ENCODE measurements at regions not wholly inside any gene's neighbourhood (a gene's known extent, or its start where the extent isn't known, plus 50 kb on each side); places are given as distances from the start of the nearest gene placed in this dataset.

- Histone ChIP-seq H3K4me1 (ENCODE audit: insufficient read depth) (no peaks in the 10 kb centered on the region), H3K27ac (ENCODE audit: low read depth) (no peak overlapping the region), H3K4me3 (ENCODE audit: low read depth, low read length) (no peak overlapping the region), H3K36me3 (ENCODE audit: insufficient read depth) (no peaks in the 10 kb centered on the region)
- 84% methylated on average over 2 of the region's 2 CpGs for WGBS
- DNase-seq (ENCODE audit: extremely low spot score) = no peak
Observed at GRCh38 chr5:166523206-166523605, 1768.2 kb upstream of the WWC1 start.

GRCh38 chr5:166529200-166529599, 1762.2 kb upstream of the WWC1 start:
- H3K36me3 ChIP-seq (ENCODE audit: insufficient read depth) = no peaks in the 10 kb centered on the region
- WGBS = 37% methylated on average over 2 of the region's 2 CpGs
- no peak overlapping the region for H3K27ac ChIP-seq (ENCODE audit: low read depth)
- no peak for DNase-seq (ENCODE audit: extremely low spot score)
- no peak overlapping the region for H3K4me3 ChIP-seq (ENCODE audit: low read depth, low read length)
- no peaks in the 10 kb centered on the region for H3K4me1 ChIP-seq (ENCODE audit: insufficient read depth)

DNA sequence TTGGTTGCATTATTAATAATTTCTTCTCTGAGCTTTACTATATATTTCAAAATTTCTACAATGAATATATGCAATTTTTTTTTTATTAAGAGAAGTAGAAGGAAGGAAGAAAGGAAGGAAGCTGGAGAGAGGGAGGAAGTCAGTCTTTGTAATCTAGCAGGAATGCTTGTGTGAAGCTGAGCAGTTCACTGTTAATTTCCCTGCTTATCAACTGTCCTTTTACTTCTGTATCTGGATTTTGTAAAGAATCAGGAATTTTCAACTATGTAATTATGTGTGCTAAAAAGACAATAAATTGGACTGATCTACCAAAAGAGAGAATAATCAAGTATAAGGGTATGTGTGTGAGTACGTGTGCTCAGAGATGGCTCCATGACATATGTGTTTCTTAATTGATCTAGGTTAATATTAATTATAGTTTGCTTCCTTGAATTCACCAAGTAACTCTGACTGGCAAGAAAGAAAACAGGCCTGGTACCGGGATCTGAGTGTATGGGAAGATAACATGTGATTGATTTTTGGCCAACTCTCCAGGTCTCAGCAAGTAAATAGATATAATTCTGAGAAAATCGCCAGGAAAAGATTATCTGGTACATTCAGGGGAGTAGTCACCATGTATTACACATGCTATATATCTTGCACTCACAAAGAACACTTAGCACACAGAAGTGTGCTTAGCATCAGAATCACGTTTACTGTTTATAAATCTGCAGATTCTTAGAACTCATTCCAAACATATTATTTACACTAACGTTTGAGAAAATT, 1758.8 kb upstream of the WWC1 start:
- no peaks in the 10 kb centered on the region for H3K36me3 ChIP-seq (ENCODE audit: insufficient read depth)
- H3K27ac ChIP-seq (ENCODE audit: low read depth) = no peak overlapping the region
- no peak overlapping the region for H3K4me3 ChIP-seq (ENCODE audit: low read depth, low read length)
- H3K4me1 ChIP-seq (ENCODE audit: insufficient read depth) = no peaks in the 10 kb centered on the region
- WGBS = 43% methylated on average over 5 of the region's 5 CpGs
- no peak for DNase-seq (ENCODE audit: extremely low spot score)

GRCh38 chr5:166535641-166536040, 1755.8 kb upstream of the WWC1 start:
- WGBS = 53% methylated on average over 3 of the region's 3 CpGs
- Histone ChIP-seq H3K36me3 (ENCODE audit: insufficient read depth) (no peaks in the 10 kb centered on the region), H3K27ac (ENCODE audit: low read depth) (no peak overlapping the region), H3K4me3 (ENCODE audit: low read depth, low read length) (no peak overlapping the region), H3K4me1 (ENCODE audit: insufficient read depth) (no peaks in the 10 kb centered on the region)
- no peak for DNase-seq (ENCODE audit: extremely low spot score)

- H3K27ac ChIP-seq (ENCODE audit: low read depth) = no peak overlapping the region
- no peak for DNase-seq (ENCODE audit: extremely low spot score)
- H3K36me3 ChIP-seq (ENCODE audit: insufficient read depth) = no peaks in the 10 kb centered on the region
- WGBS = 50% methylated on average over 2 of the region's 2 CpGs
- no peaks in the 10 kb centered on the region for H3K4me1 ChIP-seq (ENCODE audit: insufficient read depth)
- no peak overlapping the region for H3K4me3 ChIP-seq (ENCODE audit: low read depth, low read length)
Observed at GRCh38 chr5:166540156-166540555, 1751.3 kb upstream of the WWC1 start.

- 39% methylated on average over 2 of the region's 2 CpGs for WGBS
- DNase-seq (ENCODE audit: extremely low spot score) = no peak
- Histone ChIP-seq H3K4me3 (ENCODE audit: low read depth, low read length) (no peak overlapping the region), H3K36me3 (ENCODE audit: insufficient read depth) (no peaks in the 10 kb centered on the region), H3K4me1 (ENCODE audit: insufficient read depth) (no peaks in the 10 kb centered on the region), H3K27ac (ENCODE audit: low read depth) (no peak overlapping the region)
Observed at GRCh38 chr5:166551384-166551783, 1740.1 kb upstream of the WWC1 start.

GRCh38 chr5:166553778-166554177, 1737.7 kb upstream of the WWC1 start:
- Histone ChIP-seq H3K4me3 (ENCODE audit: low read depth, low read length) (no peak overlapping the region), H3K36me3 (ENCODE audit: insufficient read depth) (no peaks in the 10 kb centered on the region), H3K27ac (ENCODE audit: low read depth) (no peak overlapping the region), H3K4me1 (ENCODE audit: insufficient read depth) (no peaks in the 10 kb centered on the region)
- 84% methylated on average over 7 of the region's 7 CpGs for WGBS
- no peak for DNase-seq (ENCODE audit: extremely low spot score)

DNA sequence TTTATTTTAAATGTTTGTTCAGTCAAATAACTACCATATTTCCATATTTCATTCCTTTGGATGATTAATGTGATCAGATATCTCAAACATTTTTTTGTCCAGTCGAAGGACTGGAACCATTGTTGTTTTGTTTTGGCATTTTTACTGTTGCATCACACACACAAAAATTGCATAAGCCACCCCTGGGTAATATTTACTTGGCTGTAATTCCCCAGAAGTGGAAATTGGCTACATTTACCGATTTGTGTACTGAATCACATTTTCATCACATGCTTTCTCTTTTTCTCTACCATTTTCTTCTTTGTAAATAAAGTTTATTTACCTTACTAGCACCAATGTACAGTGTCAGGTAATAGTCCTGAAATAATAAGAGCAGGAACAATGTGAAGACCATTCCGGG, 1729.7 kb upstream of the WWC1 start:
- Histone ChIP-seq H3K4me1 (ENCODE audit: insufficient read depth) (no peaks in the 10 kb centered on the region), H3K36me3 (ENCODE audit: insufficient read depth) (no peaks in the 10 kb centered on the region), H3K4me3 (ENCODE audit: low read depth, low read length) (no peak overlapping the region), H3K27ac (ENCODE audit: low read depth) (no peak overlapping the region)
- DNase-seq (ENCODE audit: extremely low spot score) = no peak
- WGBS = 77% methylated on average over 3 of the region's 3 CpGs

DNA sequence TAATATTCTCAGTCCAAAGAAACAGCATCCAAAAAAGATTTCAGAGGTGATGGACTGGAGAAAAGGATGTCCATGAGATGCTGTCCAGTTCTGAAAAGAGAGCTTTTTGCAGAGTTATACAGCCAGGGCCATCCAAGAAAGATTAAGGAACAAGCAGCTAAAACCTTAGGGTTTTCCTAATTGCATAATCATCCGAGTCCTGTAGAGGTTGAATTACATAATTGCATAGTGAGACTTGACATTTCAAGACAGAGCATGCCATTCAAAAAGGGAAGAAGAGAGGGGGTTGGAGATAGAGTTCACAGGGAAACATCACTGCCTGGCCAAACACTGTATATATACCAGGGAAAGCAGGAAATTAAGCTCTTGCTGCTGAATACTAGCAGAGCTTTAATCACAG, 1729.2 kb upstream of the WWC1 start:
- Histone ChIP-seq H3K36me3 (ENCODE audit: insufficient read depth) (no peaks in the 10 kb centered on the region), H3K27ac (ENCODE audit: low read depth) (no peak overlapping the region), H3K4me3 (ENCODE audit: low read depth, low read length) (no peak overlapping the region), H3K4me1 (ENCODE audit: insufficient read depth) (no peaks in the 10 kb centered on the region)
- no peak for DNase-seq (ENCODE audit: extremely low spot score)
- WGBS = 13% methylated on average over 1 of the region's 1 CpG

DNA sequence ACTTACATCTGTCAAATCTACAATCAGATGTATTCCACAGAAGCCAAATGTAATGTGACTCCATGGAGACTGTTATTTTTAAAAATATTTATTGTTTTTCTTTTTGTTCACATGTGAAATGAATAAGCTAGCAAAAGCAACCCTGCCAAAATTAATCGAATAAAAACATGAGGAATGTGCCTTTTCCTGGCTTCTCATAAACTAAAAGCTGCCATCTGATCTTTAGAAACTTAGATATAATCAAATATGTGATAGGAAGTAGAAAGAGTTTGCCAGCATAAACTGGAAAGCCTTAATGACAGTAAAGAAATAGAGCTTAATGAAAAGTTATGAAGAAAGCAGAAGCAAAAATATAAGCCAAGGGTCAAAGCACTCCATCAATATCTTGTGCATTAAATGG, 1724.7 kb upstream of the WWC1 start:
- no peak overlapping the region for H3K27ac ChIP-seq (ENCODE audit: low read depth)
- H3K36me3 ChIP-seq (ENCODE audit: insufficient read depth) = no peaks in the 10 kb centered on the region
- no peaks in the 10 kb centered on the region for H3K4me1 ChIP-seq (ENCODE audit: insufficient read depth)
- no peak overlapping the region for H3K4me3 ChIP-seq (ENCODE audit: low read depth, low read length)
- 44% methylated on average over 1 of the region's 1 CpG for WGBS
- DNase-seq (ENCODE audit: extremely low spot score) = no peak

- Histone ChIP-seq H3K27ac (ENCODE audit: low read depth) (no peak overlapping the region), H3K4me3 (ENCODE audit: low read depth, low read length) (no peak overlapping the region), H3K4me1 (ENCODE audit: insufficient read depth) (no peaks in the 10 kb centered on the region), H3K36me3 (ENCODE audit: insufficient read depth) (no peaks in the 10 kb centered on the region)
- WGBS = 78% methylated on average over 6 of the region's 6 CpGs
- no peak for DNase-seq (ENCODE audit: extremely low spot score)
Observed at GRCh38 chr5:166570865-166571264, 1720.6 kb upstream of the WWC1 start.

GRCh38 chr5:166571668-166572067, 1719.8 kb upstream of the WWC1 start:
- H3K4me1 ChIP-seq (ENCODE audit: insufficient read depth) = no peaks in the 10 kb centered on the region
- H3K27ac ChIP-seq (ENCODE audit: low read depth) = no peak overlapping the region
- no peak overlapping the region for H3K4me3 ChIP-seq (ENCODE audit: low read depth, low read length)
- no peak for DNase-seq (ENCODE audit: extremely low spot score)
- H3K36me3 ChIP-seq (ENCODE audit: insufficient read depth) = no peaks in the 10 kb centered on the region

- no peaks in the 10 kb centered on the region for H3K4me1 ChIP-seq (ENCODE audit: insufficient read depth)
- no peaks in the 10 kb centered on the region for H3K36me3 ChIP-seq (ENCODE audit: insufficient read depth)
- 86% methylated on average over 3 of the region's 3 CpGs for WGBS
- no peak for DNase-seq (ENCODE audit: extremely low spot score)
- no peak overlapping the region for H3K4me3 ChIP-seq (ENCODE audit: low read depth, low read length)
- no peak overlapping the region for H3K27ac ChIP-seq (ENCODE audit: low read depth)
Observed at GRCh38 chr5:166576323-166576722, 1715.1 kb upstream of the WWC1 start.

DNA sequence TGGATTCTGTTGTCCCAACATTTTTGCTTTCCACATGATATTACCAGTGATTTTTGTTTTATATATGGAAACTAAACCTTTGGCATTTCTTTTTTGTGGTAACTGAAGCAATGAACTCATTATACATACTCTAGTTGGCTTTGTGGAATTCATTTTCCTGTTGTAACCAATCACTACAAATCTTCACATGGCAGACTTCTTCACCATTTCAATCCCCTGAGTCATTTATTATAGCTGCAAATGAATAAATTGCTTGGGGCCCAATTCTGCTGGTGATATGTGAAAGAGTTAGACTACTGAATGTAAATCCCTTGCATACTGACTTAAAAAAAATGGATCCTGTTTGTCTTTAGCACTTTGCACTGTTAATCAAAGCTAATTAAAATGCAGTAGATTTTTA, 1709.6 kb upstream of the WWC1 start:
- Histone ChIP-seq H3K36me3 (ENCODE audit: insufficient read depth) (no peaks in the 10 kb centered on the region), H3K27ac (ENCODE audit: low read depth) (no peak overlapping the region), H3K4me3 (ENCODE audit: low read depth, low read length) (no peak overlapping the region), H3K4me1 (ENCODE audit: insufficient read depth) (no peaks in the 10 kb centered on the region)
- no peak for DNase-seq (ENCODE audit: extremely low spot score)

DNA sequence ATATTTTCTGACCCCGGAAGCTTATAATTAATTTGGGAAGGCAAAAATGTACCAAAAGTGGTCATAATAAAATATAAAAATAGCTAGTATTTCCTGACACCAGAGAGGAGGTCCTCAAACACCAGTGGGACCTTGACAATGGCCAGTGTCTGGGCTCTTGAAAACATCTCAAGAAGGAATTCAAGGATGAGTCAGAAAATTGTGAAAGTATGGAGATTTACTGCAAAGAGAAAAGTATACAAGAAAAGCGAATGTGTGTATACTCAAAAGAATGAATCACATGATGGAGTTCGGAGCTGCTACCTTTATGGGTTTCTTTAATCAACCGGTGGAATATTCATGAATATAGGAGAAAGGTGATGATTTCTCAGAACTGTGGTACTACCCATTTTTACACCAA, 1709.0 kb upstream of the WWC1 start:
- no peak for DNase-seq (ENCODE audit: extremely low spot score)
- H3K4me3 ChIP-seq (ENCODE audit: low read depth, low read length) = no peak overlapping the region

More for the DNA sequence above, 1709.0 kb upstream of the WWC1 start:
- no peak overlapping the region for H3K27ac ChIP-seq (ENCODE audit: low read depth)
- H3K4me1 ChIP-seq (ENCODE audit: insufficient read depth) = no peaks in the 10 kb centered on the region
- H3K36me3 ChIP-seq (ENCODE audit: insufficient read depth) = no peaks in the 10 kb centered on the region
- 93% methylated on average over 4 of the region's 4 CpGs for WGBS
